ENCODE measurements at regions not wholly inside any gene's neighbourhood (a gene's known extent, or its start where the extent isn't known, plus 50 kb on each side); places are given as distances from the start of the nearest gene placed in this dataset.
A peak's percentile ranks its signal among the peaks of the same experiment; 100 is the strongest.

DNA sequence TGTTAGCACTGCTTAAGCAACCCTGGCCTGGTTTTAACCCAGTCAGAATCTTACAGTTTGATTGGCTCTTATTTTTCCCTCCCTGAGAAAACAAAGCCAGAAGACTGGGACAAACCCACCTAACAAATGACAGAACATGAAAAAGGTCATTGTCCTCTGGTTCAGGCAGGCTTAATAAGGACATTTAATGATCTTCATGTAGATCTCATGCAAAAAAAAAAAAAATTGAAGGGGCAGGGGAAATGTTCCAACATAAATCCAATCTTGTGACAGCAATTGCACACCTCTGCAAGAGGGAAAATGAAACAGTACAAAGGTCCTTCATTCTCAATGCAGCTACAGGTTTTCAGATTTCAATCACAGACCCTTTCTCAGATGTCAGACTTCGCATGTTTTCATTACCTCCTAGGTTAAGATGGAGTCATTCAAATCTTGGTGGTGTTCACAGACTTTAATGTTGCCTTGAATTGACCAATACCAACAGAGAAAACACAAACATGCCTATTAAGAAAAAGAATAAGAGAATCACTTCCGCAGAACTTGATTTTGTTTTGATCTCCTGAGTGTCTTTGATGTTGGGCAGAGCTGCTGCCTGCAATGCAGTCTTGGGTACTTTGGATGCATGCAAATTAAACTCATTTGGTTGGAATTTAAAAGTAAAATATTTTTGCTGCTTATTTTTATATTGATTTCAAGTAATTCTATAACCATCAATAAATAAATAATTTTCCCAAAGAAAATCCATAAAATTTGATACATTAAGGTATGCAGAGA, 359.0 kb downstream of the BTG1 start:
- Histone ChIP-seq H3K4me2 (no peak overlapping the region), H3K4me1 (ENCODE audit: low read depth, poor library complexity, severe bottlenecking) (no peaks in the 10 kb centered on the region), H3K36me3 (ENCODE audit: insufficient read depth) (no peaks in the 10 kb centered on the region), H3K27me3 (ENCODE audit: insufficient read depth, low read depth) (no peaks in the 10 kb centered on the region), H3K9ac (no peak overlapping the region), H2AFZ (ENCODE audit: low read depth) (no peak overlapping the region), H3K4me3 (IDR thresholded peaks at IDR 0.05; ENCODE audit: insufficient read depth, low read depth, low read length) (no peak overlapping the region), H4K20me1 (ENCODE audit: insufficient read depth) (no peaks in the 10 kb centered on the region), H3K27ac (no peak overlapping the region), H3K79me2 (ENCODE audit: insufficient read depth, low read depth) (no peaks in the 10 kb centered on the region)
- TF ChIP-seq, protein P1, sequence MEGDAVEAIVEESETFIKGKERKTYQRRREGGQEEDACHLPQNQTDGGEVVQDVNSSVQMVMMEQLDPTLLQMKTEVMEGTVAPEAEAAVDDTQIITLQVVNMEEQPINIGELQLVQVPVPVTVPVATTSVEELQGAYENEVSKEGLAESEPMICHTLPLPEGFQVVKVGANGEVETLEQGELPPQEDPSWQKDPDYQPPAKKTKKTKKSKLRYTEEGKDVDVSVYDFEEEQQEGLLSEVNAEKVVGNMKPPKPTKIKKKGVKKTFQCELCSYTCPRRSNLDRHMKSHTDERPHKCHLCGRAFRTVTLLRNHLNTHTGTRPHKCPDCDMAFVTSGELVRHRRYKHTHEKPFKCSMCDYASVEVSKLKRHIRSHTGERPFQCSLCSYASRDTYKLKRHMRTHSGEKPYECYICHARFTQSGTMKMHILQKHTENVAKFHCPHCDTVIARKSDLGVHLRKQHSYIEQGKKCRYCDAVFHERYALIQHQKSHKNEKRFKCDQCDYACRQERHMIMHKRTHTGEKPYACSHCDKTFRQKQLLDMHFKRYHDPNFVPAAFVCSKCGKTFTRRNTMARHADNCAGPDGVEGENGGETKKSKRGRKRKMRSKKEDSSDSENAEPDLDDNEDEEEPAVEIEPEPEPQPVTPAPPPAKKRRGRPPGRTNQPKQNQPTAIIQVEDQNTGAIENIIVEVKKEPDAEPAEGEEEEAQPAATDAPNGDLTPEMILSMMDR (conservative IDR thresholded peaks at IDR 0.05; ENCODE audit: low read depth, low read length) = no peak

DNA sequence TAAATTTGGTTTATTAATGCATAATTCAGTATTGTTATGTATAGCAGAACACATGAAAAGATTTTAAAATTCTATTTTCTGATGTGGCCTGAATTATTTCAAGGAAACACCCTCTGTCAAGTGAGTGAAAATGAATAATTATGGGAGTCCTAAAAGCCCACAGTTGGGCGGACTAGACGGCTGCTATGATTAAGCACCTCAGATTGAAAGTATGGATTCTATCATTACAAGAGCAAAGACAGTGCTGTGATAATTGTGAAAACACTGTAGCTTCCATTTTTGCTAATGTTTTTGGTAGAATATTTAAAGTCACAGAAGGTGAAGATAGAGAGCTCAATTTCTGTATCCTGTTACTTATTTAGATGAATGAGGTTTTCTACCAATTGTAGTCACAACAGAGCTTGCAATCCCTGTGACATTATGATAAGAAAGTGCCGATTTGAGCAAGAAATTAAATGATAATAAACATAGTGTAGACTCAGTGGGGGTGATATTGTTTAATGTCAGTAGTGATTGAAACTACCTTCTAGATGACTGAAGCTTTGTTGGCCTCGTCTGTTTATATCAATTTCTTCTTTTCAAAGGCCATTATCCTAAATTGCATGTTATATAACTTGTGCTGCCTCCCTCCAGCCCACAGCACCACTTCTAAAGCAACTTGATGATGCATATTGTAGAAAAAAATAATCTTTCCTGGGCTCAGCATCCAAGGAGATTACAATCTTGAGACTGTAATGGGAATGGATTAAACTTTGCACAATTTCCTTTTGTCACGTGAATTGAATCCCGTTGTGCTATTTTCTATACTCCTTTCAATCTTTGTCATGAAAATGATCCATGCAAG, 359.8 kb downstream of the BTG1 start:
- Histone ChIP-seq H2AFZ (ENCODE audit: low read depth) (no peak overlapping the region), H3K4me3 (IDR thresholded peaks at IDR 0.05; ENCODE audit: insufficient read depth, low read depth, low read length) (no peak overlapping the region), H3K36me3 (ENCODE audit: insufficient read depth) (no peaks in the 10 kb centered on the region), H3K79me2 (ENCODE audit: insufficient read depth, low read depth) (no peaks in the 10 kb centered on the region), H3K9ac (no peak overlapping the region), H3K4me1 (ENCODE audit: low read depth, poor library complexity, severe bottlenecking) (no peaks in the 10 kb centered on the region), H3K4me2 (no peak overlapping the region), H4K20me1 (ENCODE audit: insufficient read depth) (no peaks in the 10 kb centered on the region), H3K27me3 (ENCODE audit: insufficient read depth, low read depth) (no peaks in the 10 kb centered on the region), H3K27ac (no peak overlapping the region)
- TF ChIP-seq, protein P1 (conservative IDR thresholded peaks at IDR 0.05; ENCODE audit: low read depth, low read length) = no peak

DNA sequence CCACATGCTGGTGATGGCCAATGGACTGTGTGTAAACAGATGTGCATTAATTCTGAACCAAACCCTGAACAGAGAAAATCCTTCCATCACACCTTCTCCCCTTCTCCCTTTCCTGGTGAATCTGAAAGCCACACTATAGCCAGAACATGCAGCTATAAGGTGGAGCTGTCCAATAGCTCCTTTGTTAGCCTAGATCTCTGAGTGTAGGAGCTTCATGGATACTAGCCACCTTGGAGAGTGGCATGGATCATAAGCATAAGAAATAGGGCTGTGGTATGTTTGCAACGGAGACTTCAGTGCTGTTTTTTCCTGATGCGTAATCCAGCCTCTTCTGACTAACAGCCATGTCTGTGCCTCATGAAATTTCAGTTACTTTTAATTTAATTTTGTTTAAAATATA, 364.5 kb downstream of the BTG1 start:
- no peak overlapping the region for H3K27ac ChIP-seq
- no peak overlapping the region for H3K9ac ChIP-seq
- H3K4me2 ChIP-seq = no peak overlapping the region
- H3K4me1 ChIP-seq (ENCODE audit: low read depth, poor library complexity, severe bottlenecking) = peaks cover 27% of the 10 kb centered on the region
- no peaks in the 10 kb centered on the region for H4K20me1 ChIP-seq (ENCODE audit: insufficient read depth)
- no peaks in the 10 kb centered on the region for H3K36me3 ChIP-seq (ENCODE audit: insufficient read depth)
- TF ChIP-seq, protein P1 (conservative IDR thresholded peaks at IDR 0.05; ENCODE audit: low read depth, low read length) = no peak
- no peak overlapping the region for H3K4me3 ChIP-seq (IDR thresholded peaks at IDR 0.05; ENCODE audit: insufficient read depth, low read depth, low read length)
- no peaks in the 10 kb centered on the region for H3K79me2 ChIP-seq (ENCODE audit: insufficient read depth, low read depth)
- no peaks in the 10 kb centered on the region for H3K27me3 ChIP-seq (ENCODE audit: insufficient read depth, low read depth)
- H2AFZ ChIP-seq (ENCODE audit: low read depth) = no peak overlapping the region

DNA sequence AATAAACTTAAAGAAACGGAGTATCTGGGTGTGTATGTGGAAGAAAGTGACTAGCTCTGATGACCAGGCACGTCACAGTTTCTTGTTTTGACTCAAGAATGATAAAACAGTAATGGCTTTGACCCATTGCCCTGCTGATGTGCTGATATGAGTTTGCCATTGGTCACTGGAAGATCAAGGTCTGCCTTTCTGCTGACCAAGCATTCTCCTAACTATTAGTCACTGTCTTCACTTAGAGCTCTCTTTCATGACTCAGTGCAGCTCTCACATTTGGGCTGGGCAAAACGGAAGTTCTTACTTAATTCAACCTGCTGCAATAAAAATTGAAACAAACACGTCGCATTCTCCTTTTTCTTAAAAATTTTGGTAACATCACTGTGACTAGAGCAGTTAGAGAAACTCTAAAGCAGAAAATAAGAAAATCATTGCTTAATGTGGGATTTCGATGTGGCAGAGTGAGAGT, 366.7 kb downstream of the BTG1 start:
- Histone ChIP-seq H3K4me3 (IDR thresholded peaks at IDR 0.05; ENCODE audit: insufficient read depth, low read depth, low read length) (no peak overlapping the region), H2AFZ (ENCODE audit: low read depth) (peak overlapping the region; percentile 58), H3K4me1 (ENCODE audit: low read depth, poor library complexity, severe bottlenecking) (peaks cover 27% of the 10 kb centered on the region), H3K27ac (peak overlapping the region; percentile 90), H3K36me3 (ENCODE audit: insufficient read depth) (no peaks in the 10 kb centered on the region), H3K27me3 (ENCODE audit: insufficient read depth, low read depth) (no peaks in the 10 kb centered on the region), H4K20me1 (ENCODE audit: insufficient read depth) (no peaks in the 10 kb centered on the region), H3K9ac (peak overlapping the region; percentile 63), H3K79me2 (ENCODE audit: insufficient read depth, low read depth) (no peaks in the 10 kb centered on the region), H3K4me2 (peak overlapping the region; percentile 83)
- TF ChIP-seq, protein P1 (conservative IDR thresholded peaks at IDR 0.05; ENCODE audit: low read depth, low read length) = no peak

Measured in KMS-11 (cell line).